ENCODE measurements at regions not wholly inside any gene's neighbourhood (a gene's known extent, or its start where the extent isn't known, plus 50 kb on each side); places are given as distances from the start of the nearest gene placed in this dataset.

- TF ChIP-seq ZNF565 (CRISPR knock-in tag; conservative IDR thresholded peaks at IDR 0.05; ENCODE audit: low read depth) (no peak), PATZ1 (CRISPR knock-in tag; IDR thresholded peaks at IDR 0.05; ENCODE audit: borderline replicate concordance) (no peak), BACH2 (CRISPR knock-in tag; IDR thresholded peaks at IDR 0.05; ENCODE audit: borderline replicate concordance) (no peak), TSHZ2 (CRISPR knock-in tag; IDR thresholded peaks at IDR 0.05) (no peak), ISL1 (CRISPR knock-in tag; IDR thresholded peaks at IDR 0.05) (no peak), RARB (CRISPR knock-in tag; IDR thresholded peaks at IDR 0.05) (no peak), OSR1 (CRISPR knock-in tag; IDR thresholded peaks at IDR 0.05) (no peak), ZFP3 (CRISPR knock-in tag; IDR thresholded peaks at IDR 0.05) (no peak), ZFP30 (CRISPR knock-in tag; IDR thresholded peaks at IDR 0.05) (no peak)
These were observed 222.8 kb upstream of the TPRG1 start for GRCh38 chr3:188948997-188949389.
